NCI-H2196 (cell line): ENCODE measurements at regions not wholly inside any gene's neighbourhood (a gene's known extent, or its start where the extent isn't known, plus 50 kb on each side); places are given as distances from the start of the nearest gene placed in this dataset.
A peak's percentile ranks its signal among the peaks of the same experiment; 100 is the strongest.

ENCODE experiments used
- DNase-seq: peaks from one replicate; lab custom pipeline; 2025; ENCODE audit not compliant: unreplicated experiment; lab: John Stamatoyannopoulos, UW

DNA sequence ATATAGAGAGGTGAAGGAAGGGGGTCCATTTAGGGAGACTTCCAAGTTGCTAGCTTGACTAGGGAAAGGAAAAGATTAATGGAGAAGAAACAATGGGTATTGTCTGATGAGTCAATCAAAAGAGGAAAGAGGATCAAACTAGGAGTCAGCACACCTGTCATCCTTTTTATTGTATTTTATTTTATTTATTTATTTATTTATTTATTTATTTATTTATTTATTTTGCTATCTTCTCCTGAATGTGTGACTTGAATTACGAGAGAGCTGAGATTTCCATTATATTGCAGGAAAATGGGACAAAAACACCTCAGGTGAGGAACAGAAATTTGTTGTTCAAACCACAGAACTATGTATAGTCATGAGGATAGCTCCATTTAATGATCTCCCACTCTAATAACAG, 58.9 kb downstream of the NUDT11 start:
- DNase-seq, result no peak

DNA sequence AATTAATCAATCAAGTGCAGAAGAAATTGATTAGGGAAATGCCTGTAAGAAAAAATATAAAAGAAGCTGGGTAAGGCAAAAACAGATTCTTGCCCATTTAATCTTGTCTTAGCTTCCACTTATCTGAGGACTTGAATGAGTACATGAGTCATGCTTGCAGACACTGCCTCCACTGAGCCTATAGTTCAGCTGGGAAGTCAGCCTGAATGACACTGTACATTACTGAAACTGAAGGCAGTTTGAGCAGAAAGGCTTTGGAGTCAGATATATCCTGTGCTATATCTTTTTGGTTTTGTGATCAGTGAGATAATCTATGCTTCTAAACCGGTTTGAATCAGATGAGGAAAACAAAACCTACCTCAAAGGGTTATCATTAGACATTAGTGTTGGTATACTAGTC, 61.3 kb downstream of the NUDT11 start:
- DNase-seq, result no peak

DNA sequence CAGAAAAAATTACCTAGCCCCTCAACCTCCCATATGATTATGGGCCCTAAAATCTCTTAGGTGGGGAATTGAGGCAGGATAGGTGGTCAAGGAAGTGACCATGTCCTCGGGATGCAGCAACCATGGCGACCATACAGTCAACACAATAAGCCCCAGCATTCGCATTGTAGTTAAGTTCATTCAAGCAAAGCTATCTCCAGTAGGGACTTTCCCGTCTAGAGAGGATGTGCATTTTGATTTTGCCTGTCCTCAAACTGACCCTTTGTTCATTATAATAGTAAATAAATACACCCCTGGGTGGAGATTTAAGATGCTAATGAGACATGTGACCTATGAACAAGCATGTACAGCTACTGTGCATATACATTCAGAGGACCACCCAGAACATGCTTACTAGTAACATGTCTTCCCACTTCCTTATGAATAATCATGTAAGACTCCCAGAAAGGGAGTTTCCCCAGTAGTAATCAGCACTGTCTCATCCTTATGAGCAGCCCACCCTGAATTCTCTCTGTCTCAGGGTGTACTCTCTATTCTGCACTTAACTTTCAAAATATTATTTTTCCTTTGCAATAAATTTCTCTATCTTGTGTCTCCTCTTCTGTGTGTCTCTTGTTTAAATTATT, 74.3 kb downstream of the NUDT11 start:
- DNase-seq, result no peak

DNA sequence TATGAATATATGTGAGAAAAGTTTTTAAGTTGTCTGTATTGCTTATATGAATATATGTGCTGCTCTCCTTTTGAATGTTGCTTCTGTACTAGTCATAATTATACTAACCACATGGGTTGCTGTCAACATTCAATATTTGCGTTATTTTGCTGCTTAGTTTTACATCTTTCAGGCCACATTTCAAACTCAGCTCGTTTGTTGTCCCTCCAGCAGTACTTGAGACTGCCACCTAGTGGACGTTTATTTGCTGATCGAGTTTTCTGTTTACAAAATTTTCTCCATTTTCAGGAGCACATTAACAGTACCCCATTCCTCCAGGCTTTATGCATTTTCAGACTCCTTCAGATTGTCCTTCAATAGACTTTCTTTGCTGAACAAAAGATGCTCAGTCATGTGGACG, 75.8 kb downstream of the NUDT11 start:
- DNase-seq, result peak; percentile 31

DNA sequence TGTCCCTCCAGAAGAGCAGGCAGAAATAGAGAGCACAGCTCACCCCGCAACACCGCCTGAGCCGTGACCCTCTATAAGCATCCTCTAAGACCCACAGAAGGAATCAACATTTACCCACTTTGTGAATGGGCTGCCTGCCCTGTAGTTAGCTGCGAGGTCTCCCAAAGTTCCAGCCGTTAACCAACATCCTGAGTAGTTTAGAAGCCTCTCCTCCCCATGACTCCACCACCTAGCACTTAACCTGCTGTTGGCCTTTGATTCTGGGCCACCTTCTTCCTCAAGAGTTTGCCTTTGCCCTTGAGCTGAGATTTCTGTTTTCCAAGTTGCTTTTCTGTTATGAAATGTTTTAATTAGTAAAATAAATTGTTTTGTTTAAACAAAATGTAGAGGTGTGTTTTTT, 75.8 kb downstream of the NUDT10 start:
- no peak for DNase-seq

DNA sequence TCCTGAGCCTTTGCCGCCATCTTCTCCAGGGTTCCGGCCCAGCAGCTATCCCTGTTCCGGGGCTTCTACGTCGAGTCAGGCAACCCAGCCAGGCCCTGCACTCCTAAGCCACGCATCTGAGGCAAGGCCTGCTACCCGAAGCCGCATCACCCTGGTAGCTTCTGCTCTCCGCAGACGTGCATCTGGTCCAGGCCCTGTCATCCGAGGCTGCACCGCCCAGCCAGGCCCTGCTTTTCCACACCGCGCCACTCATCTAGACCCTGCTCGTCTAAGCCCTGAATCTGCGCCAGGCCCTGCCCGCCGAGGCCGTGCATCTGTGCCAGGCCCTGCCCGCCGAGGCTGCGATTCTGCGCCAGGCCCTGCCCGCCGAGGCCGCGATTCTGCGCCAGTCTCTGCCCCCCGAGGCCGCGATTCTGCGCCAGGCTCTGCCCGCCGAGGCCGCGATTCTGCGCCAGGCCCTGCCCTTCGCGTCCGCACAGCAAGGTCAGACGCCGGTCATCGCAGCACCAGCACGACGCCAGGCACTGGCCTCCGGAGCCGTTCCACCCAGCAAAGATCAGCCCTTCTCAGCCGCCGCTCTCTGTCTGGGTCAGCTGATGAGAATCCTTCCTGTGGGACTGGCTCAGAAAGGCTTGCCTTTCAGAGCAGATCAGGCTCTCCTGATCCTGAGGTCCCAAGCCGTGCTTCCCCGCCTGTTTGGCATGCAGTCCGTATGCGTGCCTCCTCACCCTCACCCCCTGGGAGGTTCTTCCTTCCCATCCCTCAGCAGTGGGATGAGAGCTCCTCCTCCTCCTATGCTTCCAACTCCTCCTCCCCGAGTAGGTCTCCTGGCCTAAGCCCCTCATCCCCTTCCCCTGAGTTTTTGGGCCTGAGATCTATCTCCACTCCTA, 75.1 kb downstream of the NUDT10 start:
- DNase-seq, result no peak

DNA sequence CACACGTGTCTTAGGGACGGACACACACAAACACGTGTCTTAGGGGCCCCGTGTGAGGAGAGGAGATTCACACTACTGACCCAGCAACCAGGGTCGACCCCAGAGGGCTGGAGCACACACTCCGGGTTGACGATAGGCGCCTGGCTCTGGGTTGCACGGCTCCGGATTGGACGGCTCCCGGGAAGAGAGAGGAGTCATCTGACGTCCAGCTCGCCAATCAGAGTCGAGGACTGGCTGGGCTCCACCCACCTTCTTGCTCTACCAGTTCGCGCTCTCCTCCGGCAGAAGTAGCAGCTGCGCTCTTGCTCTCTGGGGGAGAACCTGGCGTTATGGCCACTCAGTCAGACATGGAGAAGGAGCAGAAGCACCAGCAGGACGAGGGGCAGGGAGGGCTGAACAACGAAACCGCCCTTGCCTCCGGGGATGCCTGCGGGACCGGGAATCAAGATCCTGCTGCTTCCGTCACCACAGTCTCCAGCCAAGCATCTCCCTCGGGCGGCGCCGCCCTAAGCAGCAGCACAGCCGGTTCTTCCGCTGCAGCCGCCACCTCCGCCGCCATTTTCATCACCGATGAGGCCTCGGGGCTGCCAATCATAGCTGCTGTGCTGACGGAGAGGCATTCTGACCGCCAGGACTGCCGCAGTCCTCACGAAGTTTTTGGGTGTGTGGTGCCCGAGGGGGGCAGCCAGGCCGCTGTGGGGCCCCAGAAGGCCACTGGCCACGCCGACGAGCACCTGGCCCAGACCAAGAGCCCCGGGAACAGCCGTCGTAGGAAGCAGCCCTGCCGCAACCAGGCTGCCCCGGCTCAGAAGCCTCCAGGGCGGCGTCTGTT, 74.3 kb downstream of the NUDT10 start:
- no peak for DNase-seq

DNA sequence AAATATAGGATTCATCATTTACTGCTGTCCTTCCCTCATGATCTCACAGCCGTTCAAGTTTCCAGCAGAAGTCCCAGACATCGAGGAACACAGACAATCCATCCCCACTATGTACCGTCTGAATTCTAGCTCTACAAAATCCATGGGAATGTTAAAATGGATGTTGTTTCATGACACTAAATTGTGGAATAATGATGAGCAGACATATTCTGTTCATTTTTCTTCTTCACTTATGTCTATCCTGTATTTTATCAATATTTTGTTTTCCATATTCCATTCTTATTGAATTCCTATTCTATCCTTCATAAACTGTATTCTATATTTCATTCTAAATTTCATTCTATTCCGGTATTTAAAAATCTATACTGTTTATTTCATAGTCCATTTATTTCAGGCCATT, 71.8 kb downstream of the NUDT10 start:
- DNase-seq, result no peak

DNA sequence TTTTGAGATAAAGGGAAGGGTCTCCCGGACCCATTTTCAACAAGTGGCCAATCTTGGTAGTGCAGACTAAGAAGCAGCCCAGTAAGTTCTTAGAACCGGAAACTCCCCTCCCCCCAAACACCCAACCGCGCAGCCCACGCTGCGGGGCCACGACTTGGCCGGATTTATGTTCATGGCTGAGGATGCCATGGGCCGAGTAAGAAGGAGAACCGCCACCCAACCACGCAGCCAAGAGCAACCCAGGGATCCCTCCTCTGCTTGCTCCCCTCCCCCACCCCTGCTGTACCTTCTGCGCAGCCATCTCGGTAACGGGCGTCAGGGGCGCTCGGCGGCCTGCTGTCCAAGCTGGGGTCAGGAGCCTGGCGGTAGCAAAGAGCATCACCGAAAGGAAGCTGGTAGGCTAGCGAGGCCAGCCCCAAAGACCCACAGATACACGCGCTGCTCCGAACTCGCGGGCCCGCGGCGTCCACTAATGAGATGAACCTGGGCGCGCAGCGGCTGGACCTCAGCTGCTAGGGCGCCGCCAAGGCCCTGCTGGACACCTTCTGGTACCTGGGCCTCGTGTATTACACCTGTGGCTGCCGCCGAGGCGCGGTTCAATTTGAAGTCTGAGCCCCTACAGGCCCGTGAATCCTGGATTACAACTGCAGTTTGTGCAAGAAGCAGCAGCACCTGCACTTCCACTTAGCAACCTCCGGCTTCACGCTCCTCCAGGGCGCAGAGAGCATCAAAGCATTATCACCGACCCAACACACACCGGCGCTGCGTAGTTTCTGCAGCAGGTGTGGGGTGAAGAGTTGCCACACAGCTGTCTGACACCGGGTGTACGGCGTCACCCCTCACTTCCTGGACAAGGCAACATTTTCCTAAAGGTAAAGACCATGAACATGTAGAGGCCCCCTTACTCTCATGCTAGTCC, 63.4 kb downstream of the NUDT10 start:
- DNase-seq, result no peak

DNA sequence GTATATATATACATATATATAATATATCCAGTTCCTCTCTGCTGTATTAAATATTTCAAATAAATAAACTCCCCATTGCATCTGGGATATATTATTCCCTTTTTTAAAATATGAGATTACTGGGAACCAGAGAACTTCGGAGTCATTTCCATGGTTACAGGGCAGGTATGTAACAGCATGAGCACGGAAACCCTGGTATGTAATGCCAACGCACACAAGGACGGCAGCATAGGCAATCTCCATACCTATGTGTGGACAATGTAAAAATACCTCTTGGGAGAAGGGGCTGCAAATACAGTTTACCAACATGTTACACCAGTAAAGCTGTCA, 62.8 kb downstream of the NUDT10 start:
- no peak for DNase-seq
